GM19238 (cell line): ENCODE measurements at regions not wholly inside any gene's neighbourhood (a gene's known extent, or its start where the extent isn't known, plus 50 kb on each side); places are given as distances from the start of the nearest gene placed in this dataset.
"Not testable (repeated sequence)": the region's sequence is repeated elsewhere in the genome, so short reads cannot be mapped to it uniquely, and the experiment has no call there.

ENCODE experiments used
- DNase-seq: peaks from one replicate; pipeline ENCODE4 v3.0.0; 2011; ENCODE audit warnings: low spot score; ENCODE audit not compliant: insufficient read length

DNA sequence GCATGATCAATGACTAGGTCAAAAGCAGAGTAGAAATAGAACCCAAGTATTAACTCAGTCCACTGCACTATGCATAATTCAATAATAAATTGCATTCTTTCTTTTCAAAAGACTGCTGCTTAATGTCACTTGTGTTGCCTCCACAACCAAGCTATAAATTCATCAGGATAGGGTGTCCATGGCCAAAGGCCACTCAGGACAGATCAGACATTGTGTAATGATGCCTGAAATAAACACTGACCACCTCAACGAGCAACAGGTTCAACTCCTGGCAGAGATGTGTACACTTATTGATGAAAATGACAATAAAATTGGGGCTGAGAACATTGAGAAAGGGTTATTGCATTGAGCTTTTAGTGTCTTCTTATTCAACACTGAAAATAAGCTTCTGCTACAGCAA, 194.5 kb upstream of the SPOPL start:
- no peak for DNase-seq

DNA sequence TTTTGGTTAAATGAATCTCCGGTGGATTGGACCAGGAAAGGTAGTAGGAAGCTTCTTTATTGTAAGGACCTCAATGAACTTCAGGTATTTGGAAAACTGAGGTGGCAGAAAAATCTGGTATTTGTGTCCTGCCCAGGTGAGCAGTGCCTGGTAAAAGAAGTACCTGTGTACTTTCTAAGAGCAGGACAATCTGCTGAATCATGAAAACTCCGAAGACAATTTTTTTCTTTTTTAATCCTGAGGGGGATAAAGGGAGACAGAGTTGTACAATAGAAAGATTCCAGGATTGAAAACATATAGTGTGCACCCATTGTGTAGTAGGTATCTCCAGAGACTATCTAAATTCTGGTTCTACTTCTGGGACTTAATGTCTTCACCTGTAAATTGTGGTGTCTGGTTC, 191.8 kb upstream of the SPOPL start:
- DNase-seq = no peak

- no peak for DNase-seq
Measured at GRCh38 chr2:138312061-138312460, 189.5 kb upstream of the SPOPL start.

- not testable (repeated sequence) for DNase-seq
Measured at GRCh38 chr2:138315619-138316018, 186.0 kb upstream of the SPOPL start.

DNA sequence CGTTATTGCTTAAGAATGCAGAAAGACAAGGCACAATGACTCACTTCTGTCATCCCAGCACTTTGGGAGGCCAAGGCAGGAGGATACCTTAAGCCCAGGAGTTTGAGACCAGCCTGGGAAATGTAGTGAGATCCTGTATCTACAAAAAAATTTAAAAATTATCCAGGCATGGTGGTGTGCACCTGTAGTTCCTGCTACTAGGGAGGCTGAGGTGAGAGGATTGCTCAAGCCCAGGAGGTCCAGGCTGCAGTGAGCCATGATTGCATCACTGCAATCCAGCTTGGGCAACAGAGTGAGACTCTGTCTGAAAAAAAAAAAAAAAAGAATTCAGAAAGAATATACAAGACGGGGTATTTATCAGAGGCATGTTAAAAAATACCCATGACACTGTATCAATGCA, 182.0 kb upstream of the SPOPL start:
- DNase-seq = no peak

- DNase-seq = no peak
Measured at GRCh38 chr2:138321458-138321857, 180.1 kb upstream of the SPOPL start.

- no peak for DNase-seq
Measured at GRCh38 chr2:138323382-138324067, 178.0 kb upstream of the SPOPL start.

DNA sequence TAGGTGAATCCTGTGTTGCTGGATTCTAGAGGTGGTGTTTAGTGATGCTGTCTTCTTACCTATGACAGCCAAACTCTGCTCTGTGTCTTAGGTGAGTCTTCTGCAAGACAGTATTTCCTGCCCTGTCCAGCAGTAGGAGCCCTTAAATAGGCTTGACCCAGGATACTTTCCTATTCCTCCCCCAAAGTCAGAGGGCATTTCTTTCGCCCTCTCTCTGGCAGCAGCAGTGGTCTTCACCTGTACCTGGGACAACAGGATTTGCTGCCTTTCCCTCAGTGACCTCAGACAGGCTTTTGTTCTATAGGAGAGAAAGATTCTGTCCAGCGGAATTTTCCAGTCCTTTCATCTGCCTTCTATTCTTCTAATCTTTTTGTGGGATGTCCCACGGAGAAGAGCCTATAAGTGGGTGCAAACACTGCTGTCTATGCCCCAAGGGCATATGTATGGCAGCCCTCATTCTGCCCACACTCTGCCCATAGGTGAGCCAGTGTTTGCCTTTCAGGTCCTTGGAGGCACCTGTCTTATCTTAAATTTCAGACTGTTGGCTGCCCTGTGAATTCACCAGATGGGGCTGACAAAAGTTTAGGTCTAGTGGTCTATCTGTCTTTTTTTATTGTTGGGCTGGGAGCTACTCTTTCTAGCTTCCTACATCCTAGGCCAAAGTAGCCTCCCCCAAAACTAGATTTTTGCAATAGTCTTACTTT, 177.3 kb upstream of the SPOPL start:
- DNase-seq = no peak

DNA sequence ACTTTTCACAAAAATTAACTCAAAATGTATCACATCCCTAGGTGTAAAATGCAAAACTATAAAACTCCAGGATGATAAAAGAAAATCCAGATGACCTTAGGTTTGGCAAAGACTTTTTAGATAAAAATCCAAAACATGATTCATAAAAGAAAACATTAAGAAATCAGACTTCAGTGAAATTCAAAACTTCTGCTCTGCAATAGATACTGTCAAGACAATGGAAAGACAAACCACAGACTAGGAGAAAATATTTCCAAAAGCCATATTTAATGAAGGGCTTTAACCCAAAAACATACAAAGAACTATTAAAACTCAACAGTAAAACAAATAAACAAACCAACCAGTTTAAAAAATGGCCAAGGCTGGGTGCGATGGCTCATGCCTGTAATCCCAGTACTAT, 173.6 kb upstream of the SPOPL start:
- DNase-seq = no peak

DNA sequence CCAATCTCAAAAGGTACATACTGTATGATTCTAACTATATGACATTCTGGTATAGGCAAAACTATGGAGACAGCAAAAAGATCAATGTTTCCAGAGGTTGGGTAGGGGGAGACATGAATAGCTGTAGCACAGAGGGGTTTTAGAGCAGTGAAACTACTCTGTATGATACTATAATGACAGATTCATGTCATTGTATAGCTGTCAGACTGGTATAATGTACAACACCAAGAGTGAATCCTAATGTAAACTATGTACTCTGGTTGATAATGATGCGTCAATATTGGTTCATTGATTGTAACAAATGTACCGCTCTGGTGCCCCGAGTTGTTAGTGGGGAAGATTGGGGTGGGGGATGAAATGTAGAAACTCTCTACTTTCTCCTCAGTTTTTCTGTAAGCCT, 172.4 kb upstream of the SPOPL start:
- no peak for DNase-seq

DNA sequence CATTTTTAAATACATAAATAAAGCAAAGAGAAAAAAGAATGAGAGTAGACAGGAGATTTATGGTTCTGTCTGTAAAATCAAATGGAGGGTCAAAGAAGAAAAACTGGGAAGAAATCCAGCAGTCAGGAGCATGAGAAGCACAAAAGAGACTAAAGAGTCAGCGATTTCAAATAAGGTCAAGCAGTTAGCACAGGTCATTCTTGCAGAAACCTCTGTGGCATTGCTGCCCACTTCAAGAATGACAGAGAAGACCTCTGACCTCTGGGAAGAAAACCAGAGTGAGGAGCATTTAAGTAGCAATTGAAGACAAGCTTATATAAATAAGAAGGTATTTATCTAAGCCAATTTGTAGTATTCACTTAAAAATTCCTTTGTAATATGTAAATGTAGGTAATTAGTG, 172.0 kb upstream of the SPOPL start:
- no peak for DNase-seq

GRCh38 chr2:138333121-138333520, 168.4 kb upstream of the SPOPL start:
- DNase-seq = no peak

- no peak for DNase-seq
Measured at GRCh38 chr2:138333677-138334076, 167.9 kb upstream of the SPOPL start.

- no peak for DNase-seq
Measured at GRCh38 chr2:138334323-138334722, 167.2 kb upstream of the SPOPL start.

DNA sequence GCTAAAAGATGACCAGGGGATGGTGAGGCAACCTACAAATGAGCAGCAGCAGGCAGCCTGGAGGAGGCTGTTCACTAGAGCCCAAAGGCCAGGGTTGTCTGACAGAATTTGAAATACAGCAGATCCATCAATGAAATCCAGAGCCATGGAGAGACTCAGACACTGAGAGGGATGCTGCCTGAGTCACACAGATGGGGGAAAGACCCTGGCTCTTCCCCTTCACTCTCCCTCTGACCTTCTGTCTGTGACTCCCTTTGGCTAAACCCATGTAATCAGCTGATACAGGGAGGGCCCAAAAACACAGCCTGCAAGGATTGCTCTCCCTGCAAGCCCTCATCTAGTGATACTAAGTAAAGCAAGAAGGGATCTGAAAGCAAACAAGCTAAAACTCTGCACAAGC, 166.5 kb upstream of the SPOPL start:
- DNase-seq = no peak

DNA sequence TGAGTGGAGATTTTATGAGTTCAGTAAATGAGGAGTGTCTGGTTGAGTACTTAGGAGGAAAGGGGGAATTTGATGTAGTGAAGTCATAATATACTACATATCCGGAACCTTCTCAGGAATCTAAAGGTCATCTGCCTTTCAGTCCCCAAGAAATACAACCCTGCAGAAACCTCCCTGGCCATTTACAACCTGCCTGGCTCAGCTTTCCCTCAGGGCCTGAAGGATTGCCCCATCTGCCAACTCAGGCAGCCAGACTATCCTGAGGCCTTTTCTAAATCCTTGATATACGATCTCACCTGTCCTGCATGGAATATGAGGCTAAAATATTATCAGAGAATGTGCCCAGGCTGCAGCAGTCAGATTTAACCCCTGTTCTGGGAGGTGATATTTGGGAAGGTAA, 165.4 kb upstream of the SPOPL start:
- DNase-seq = no peak

DNA sequence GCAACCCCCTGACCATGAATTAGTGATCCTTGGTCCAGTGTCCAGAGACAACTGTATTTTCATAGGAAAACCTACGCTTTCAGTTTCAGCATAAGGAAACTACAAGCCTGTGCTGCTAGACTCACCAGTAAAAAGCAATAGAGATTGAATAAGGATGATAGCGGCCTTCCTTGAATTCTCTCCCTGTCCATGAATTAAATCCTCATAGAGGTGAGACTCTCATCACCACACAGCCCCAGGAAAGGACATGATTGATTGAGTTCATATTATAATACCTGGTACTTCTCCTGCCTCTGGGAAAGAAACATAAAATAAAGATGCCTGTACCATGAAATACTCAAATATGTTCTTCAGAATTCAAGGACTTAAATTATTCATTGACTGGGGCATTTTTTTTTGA, 146.3 kb upstream of the SPOPL start:
- DNase-seq = no peak

DNA sequence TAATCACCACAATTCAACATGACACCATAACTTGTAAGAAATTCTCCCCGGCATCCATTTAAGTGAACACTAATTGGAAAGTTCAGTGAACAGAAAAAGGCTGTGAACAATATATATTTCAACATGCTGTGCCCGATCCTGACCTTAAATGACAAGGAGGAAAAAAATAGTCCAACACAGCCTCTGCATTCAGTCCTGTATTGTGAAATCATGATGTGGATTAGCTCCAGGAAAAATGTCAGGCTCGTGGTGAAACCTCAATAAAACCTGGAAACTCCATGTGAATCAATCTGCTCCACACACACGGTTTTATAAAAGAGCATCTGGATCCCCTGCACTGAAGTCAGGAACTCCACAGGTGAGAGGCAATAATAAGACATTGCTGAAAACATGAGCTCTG, 145.4 kb upstream of the SPOPL start:
- no peak for DNase-seq

GRCh38 chr2:138359532-138359931, 142.0 kb upstream of the SPOPL start:
- DNase-seq = no peak

- DNase-seq = no peak
Measured at GRCh38 chr2:138364554-138365162, 136.9 kb upstream of the SPOPL start.

- no peak for DNase-seq
Measured at GRCh38 chr2:138365581-138365980, 136.0 kb upstream of the SPOPL start.

DNA sequence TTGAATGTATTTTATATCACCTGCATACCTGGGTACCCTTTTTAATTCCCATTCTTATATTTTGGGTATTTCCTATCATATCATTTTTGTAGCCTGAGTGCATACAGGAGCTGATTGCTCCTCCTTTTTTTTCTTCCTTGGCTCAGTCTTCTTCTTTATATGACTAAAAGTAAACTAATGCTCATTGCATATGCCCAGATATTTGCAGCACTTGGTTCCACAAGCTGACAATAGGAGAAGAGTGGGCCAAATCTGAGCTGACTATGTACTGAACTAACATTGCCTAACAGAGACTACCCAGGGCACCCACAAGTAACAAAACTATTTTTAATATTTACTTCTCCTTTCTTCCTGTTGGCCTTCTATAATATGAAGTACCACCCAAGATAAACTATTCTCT, 131.7 kb upstream of the SPOPL start:
- no peak for DNase-seq

DNA sequence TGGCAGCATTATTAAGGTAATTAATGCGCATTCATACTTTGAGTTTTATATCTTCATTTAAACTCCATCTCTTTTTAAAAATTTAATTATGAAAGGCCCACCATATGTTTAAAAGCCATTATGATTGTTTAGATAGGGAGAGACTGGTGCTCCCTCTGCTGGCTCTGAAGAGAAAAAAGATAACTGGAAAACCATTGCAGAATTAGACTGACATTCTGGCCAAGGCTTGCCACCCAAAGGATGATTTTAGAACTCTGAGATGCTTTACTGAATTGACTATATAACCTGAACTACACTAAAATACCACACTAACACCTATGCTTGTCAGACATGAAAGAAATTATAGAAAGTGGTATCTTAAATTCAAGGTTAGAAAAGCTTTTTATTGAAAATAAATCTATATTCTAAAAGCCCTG, 127.6 kb upstream of the SPOPL start:
- DNase-seq = no peak
